HG02852 (cell line): ENCODE measurements at regions not wholly inside any gene's neighbourhood (a gene's known extent, or its start where the extent isn't known, plus 50 kb on each side); places are given as distances from the start of the nearest gene placed in this dataset.
"Not testable (repeated sequence)": the region's sequence is repeated elsewhere in the genome, so short reads cannot be mapped to it uniquely, and the experiment has no call there.

Experiments used
- ATAC-seq: cut with Tn5 transposase; IDR thresholded peaks from one replicate; pipeline ENCODE4 v1.9.1; 2021; ENCODE audit warnings: mild to moderate bottlenecking, moderate library complexity; ENCODE audit not compliant: unreplicated experiment

- no peak for ATAC-seq
These were observed 93.9 kb upstream of the C1QTNF7 start for GRCh38 chr4:15333692-15334633.

- ATAC-seq = no peak
These were observed 91.2 kb upstream of the C1QTNF7 start for GRCh38 chr4:15336410-15337167.

- ATAC-seq = not testable (repeated sequence)
These were observed 90.6 kb upstream of the C1QTNF7 start for GRCh38 chr4:15337168-15337657.

GRCh38 chr4:15339737-15340136 is 88.1 kb upstream of the C1QTNF7 start:
- no peak for ATAC-seq

GRCh38 chr4:15340332-15340731 is 87.5 kb upstream of the C1QTNF7 start:
- ATAC-seq = no peak

- ATAC-seq = no peak
These were observed 86.7 kb upstream of the C1QTNF7 start for GRCh38 chr4:15340902-15341732.

DNA sequence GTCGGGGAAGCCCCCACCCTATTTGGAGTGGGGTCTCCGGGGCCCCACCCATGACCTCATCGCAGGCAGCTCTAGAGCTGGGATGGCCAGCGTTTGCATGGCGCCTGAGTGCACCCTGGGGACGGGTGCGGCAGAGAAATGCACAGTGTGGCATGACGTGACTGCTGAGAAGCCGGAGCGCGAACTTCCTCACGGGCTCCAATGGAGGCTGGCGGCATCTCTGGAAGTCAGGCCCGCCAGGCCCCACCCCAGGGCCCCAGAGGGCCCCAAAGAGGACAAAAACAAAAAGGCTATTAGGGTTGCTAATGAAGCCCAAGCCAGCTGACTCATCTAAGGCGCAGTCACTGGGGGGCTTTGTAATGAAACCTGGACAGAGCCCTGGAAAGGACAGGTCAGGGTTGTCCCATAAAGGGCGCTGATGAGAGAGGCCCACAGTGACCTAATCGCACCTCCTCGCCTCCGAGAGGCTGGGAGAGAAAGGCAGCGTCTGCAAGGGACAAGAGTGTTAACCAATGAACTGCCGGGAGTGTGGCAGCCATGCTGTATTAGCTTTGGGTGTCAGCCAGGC is 86.0 kb upstream of the C1QTNF7 start:
- ATAC-seq = no peak

- ATAC-seq = no peak
These were observed 84.8 kb upstream of the C1QTNF7 start for GRCh38 chr4:15343000-15343399.

DNA sequence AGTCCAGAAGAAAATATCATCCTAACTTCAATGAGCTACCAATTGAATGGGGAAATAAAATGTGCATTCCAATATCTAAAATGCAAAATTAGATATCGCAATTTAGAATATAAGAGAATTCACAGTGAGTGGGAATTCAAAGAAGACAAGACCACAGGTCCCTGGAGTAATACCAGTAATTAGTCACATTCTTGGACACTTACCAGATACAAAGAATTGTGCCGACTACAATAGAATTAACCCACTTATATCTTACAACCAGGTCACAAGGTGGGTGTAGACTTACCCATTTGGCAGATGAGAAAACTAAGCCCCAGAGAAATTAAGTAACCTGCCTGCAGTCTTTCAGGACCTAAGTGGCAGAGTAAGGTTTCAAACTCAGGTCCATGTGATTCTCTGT is 84.3 kb upstream of the C1QTNF7 start:
- ATAC-seq = no peak

GRCh38 chr4:15344041-15344440 is 83.8 kb upstream of the C1QTNF7 start:
- ATAC-seq = no peak

- ATAC-seq = no peak
These were observed 82.7 kb upstream of the C1QTNF7 start for GRCh38 chr4:15345134-15345533.

DNA sequence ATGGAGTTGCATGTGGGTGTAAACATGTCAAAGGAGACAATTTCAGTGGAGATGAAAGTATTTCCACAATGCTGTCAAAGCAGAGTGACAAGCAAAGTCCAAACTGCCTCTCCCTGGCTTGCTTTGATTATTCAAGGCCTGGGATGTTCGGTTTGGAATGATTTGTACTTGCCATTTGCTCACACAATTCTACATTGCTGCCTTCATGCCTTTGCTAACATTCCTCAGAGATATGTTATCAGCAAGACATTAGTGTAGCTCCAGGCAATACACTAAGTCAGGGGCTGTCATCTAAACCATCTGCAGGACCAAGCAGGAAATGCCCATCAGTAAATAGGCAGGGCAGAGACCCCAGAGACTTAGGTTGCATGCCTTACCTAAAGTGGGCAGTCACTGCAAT is 79.6 kb upstream of the C1QTNF7 start:
- ATAC-seq = no peak

- no peak for ATAC-seq
These were observed 79.1 kb upstream of the C1QTNF7 start for GRCh38 chr4:15348695-15349094.

GRCh38 chr4:15349531-15349935 is 78.3 kb upstream of the C1QTNF7 start:
- ATAC-seq = no peak

DNA sequence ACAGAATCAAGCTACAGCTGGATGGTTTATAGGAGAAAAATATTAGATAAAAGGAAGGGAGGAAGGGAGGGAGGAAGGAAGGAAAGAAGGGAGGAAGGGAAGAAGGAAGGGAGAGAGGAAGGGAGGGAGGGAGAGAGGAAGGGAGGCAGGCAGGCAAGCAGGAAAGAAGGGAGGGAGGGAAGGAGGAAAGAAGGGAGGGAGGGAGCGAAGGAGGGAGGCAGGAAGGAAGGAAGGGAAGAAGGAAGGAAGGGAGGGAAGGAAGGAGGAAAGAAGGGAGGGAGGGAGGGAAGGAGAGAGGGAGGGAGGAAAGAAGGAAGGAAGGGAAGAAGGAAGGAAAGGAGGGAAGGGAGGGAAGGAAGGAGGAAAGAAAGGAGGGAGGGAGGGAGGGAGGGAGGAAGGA is 77.9 kb upstream of the C1QTNF7 start:
- ATAC-seq = no peak

DNA sequence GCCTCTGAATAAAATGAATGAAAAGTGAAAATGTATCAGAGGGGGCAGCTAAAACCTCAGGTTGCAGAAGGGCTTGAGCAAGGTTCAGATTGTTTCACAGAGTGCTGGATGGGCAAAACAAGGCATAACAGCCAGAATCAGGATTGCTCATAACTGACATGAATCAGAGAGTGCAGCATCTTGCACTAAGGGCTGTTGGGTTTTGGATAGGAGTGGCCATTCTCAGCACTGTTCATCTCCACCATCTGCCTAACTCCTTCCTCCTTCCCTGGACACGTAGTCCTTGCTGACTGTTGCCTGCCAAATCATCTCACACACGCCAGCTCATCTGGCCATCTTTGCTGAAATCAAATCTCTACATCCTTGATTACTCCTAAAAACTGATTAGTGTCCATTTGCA is 75.3 kb upstream of the C1QTNF7 start:
- ATAC-seq = no peak

- no peak for ATAC-seq
These were observed 74.6 kb upstream of the C1QTNF7 start for GRCh38 chr4:15353207-15353606.

GRCh38 chr4:15354371-15355297 is 73.2 kb upstream of the C1QTNF7 start:
- no peak for ATAC-seq

DNA sequence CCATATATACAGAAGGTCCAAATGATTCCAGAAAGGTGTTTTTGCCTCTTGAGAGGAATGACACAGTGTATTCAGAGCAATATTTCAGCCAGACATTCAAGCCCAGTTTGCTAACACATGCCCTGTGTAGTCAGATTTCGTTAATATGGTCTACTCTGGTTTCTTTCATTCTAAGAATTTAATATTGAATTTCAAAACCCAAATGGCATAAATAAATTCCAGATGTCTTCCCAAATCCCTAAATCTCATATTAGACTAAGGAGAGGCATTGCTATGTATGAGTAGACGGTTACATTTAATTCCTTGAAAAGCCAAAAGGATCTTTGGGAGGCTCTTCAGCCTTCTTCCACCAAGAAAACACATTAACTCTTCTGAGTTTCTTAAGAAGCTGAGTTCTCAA is 66.3 kb upstream of the C1QTNF7 start:
- ATAC-seq = no peak

- no peak for ATAC-seq
These were observed 65.3 kb upstream of the C1QTNF7 start for GRCh38 chr4:15362541-15362940.
